BE2C (cell line): ENCODE measurements at regions not wholly inside any gene's neighbourhood (a gene's known extent, or its start where the extent isn't known, plus 50 kb on each side); places are given as distances from the start of the nearest gene placed in this dataset.
A peak's percentile ranks its signal among the peaks of the same experiment; 100 is the strongest.

ENCODE experiments used
- DNase-seq: peaks from one replicate; pipeline ENCODE4 v3.0.0-alpha.2; 2020
- H3K27me3 ChIP-seq: fragments of 250-450 bp; sonication (Bioruptor Pico); 2 replicates; pipeline ENCODE4 v1.5.1; 2020; ENCODE audit warnings: mild to moderate bottlenecking
- H3K36me3 ChIP-seq: fragments of 250-450 bp; sonication (Bioruptor Pico); 2 replicates; pipeline ENCODE4 v1.5.1; 2020; ENCODE audit warnings: mild to moderate bottlenecking
- H3K4me1 ChIP-seq: fragments of 250-450 bp; sonication (Bioruptor Pico); 2 replicates; pipeline ENCODE4 v1.5.1; 2020
- H3K4me3 ChIP-seq: 2 replicates; pipeline ENCODE4 v1.5.1; 2011; ENCODE audit warnings: low read depth, low read length
- H3K9me3 ChIP-seq: fragments of 250-450 bp; sonication (Bioruptor Pico); 2 replicates; pipeline ENCODE4 v1.5.1; 2020
- CTCF ChIP-seq: IDR thresholded peaks from 2 replicates; pipeline ENCODE4 v1.5.1; 2012; ENCODE audit warnings: mild to moderate bottlenecking, low read depth, low read length

GRCh38 chr2:66084948-66085590 is 349.9 kb upstream of the MEIS1 start:
- no peak overlapping the region for H3K4me3 ChIP-seq
- H3K27me3 ChIP-seq = no peaks in the 10 kb centered on the region
- H3K9me3 ChIP-seq = no peaks in the 10 kb centered on the region
- no peak for DNase-seq
- no peaks in the 10 kb centered on the region for H3K4me1 ChIP-seq
- H3K36me3 ChIP-seq = no peaks in the 10 kb centered on the region
- TF ChIP-seq CTCF = no peak

GRCh38 chr2:66082581-66082980 is 352.3 kb upstream of the MEIS1 start:
- Histone ChIP-seq H3K9me3 (no peaks in the 10 kb centered on the region), H3K27me3 (no peaks in the 10 kb centered on the region), H3K4me1 (no peaks in the 10 kb centered on the region), H3K4me3 (no peak overlapping the region), H3K36me3 (no peaks in the 10 kb centered on the region)
- DNase-seq = no peak
- no peak for TF ChIP-seq CTCF

- TF ChIP-seq CTCF = no peak
- no peak for DNase-seq
- Histone ChIP-seq H3K4me3 (no peak overlapping the region), H3K4me1 (no peaks in the 10 kb centered on the region), H3K27me3 (no peaks in the 10 kb centered on the region), H3K36me3 (no peaks in the 10 kb centered on the region), H3K9me3 (no peaks in the 10 kb centered on the region)
Observed at GRCh38 chr2:66080127-66080526, 354.8 kb upstream of the MEIS1 start.

- Histone ChIP-seq H3K9me3 (no peaks in the 10 kb centered on the region), H3K4me1 (no peaks in the 10 kb centered on the region; the same call in 1 of the 2 replicates), H3K27me3 (no peaks in the 10 kb centered on the region), H3K36me3 (no peaks in the 10 kb centered on the region), H3K4me3 (no peak overlapping the region)
- DNase-seq = no peak
- TF ChIP-seq CTCF = no peak
Observed at GRCh38 chr2:66073172-66073571, 361.8 kb upstream of the MEIS1 start.

GRCh38 chr2:66070721-66071602 is 364.0 kb upstream of the MEIS1 start:
- Histone ChIP-seq H3K4me1 (no peaks in the 10 kb centered on the region; the same call in 1 of the 2 replicates), H3K36me3 (no peaks in the 10 kb centered on the region), H3K4me3 (peak overlapping the region; percentile 20), H3K9me3 (no peaks in the 10 kb centered on the region), H3K27me3 (no peaks in the 10 kb centered on the region)
- DNase-seq = peak; percentile 54
- no peak for TF ChIP-seq CTCF
